H7 (cell line): ENCODE measurements at regions not wholly inside any gene's neighbourhood (a gene's known extent, or its start where the extent isn't known, plus 50 kb on each side); places are given as distances from the start of the nearest gene placed in this dataset.

Experiments used
- DNase-seq: peaks from one replicate; pipeline ENCODE4 v3.0.0; 2012
- H3K27me3 ChIP-seq: 2 replicates; pipeline ENCODE4 v1.6.0; 2011; ENCODE audit warnings: mild to moderate bottlenecking, low read length; ENCODE audit not compliant: control insufficient read depth, insufficient read depth
- H3K36me3 ChIP-seq: replicated peaks from 2 replicates; pipeline ENCODE4 v1.5.1; 2011; ENCODE audit warnings: low read length; ENCODE audit not compliant: control insufficient read depth, insufficient read depth
- H3K4me3 ChIP-seq: 2 replicates; pipeline ENCODE4 v1.5.1; 2011; ENCODE audit warnings: low read depth, mild to moderate bottlenecking, control low read depth, low read length, moderate library complexity; ENCODE audit not compliant: insufficient read depth

- H3K27me3 ChIP-seq = no peaks in the 10 kb centered on the region
- H3K4me3 ChIP-seq = no peak overlapping the region
- no peak for DNase-seq
- H3K36me3 ChIP-seq = no peaks in the 10 kb centered on the region
Observed at GRCh38 chr7:131252976-131253375, 74.7 kb upstream of the MKLN1 start.

GRCh38 chr7:131254211-131254610 is 73.5 kb upstream of the MKLN1 start:
- no peak overlapping the region for H3K4me3 ChIP-seq
- H3K27me3 ChIP-seq = no peaks in the 10 kb centered on the region
- no peaks in the 10 kb centered on the region for H3K36me3 ChIP-seq
- DNase-seq = no peak

GRCh38 chr7:131255242-131255641 is 72.4 kb upstream of the MKLN1 start:
- Histone ChIP-seq H3K4me3 (no peak overlapping the region), H3K36me3 (no peaks in the 10 kb centered on the region), H3K27me3 (no peaks in the 10 kb centered on the region)
- no peak for DNase-seq

GRCh38 chr7:131261476-131261994 is 66.1 kb upstream of the MKLN1 start:
- H3K27me3 ChIP-seq = no peaks in the 10 kb centered on the region
- DNase-seq = no peak
- no peak overlapping the region for H3K4me3 ChIP-seq
- H3K36me3 ChIP-seq = no peaks in the 10 kb centered on the region

GRCh38 chr7:131265227-131265626 is 62.4 kb upstream of the MKLN1 start:
- no peak overlapping the region for H3K4me3 ChIP-seq
- no peaks in the 10 kb centered on the region for H3K36me3 ChIP-seq
- no peaks in the 10 kb centered on the region for H3K27me3 ChIP-seq
- DNase-seq = no peak

- Histone ChIP-seq H3K36me3 (no peaks in the 10 kb centered on the region), H3K4me3 (no peak overlapping the region), H3K27me3 (no peaks in the 10 kb centered on the region)
- DNase-seq = no peak
Observed at GRCh38 chr7:131267631-131268030, 60.0 kb upstream of the MKLN1 start.

- no peaks in the 10 kb centered on the region for H3K27me3 ChIP-seq
- no peak overlapping the region for H3K4me3 ChIP-seq
- no peaks in the 10 kb centered on the region for H3K36me3 ChIP-seq
- DNase-seq = no peak
Observed at GRCh38 chr7:131268906-131269305, 58.8 kb upstream of the MKLN1 start.

- H3K36me3 ChIP-seq = no peaks in the 10 kb centered on the region
- no peak for DNase-seq
- no peaks in the 10 kb centered on the region for H3K27me3 ChIP-seq
- H3K4me3 ChIP-seq = no peak overlapping the region
Observed at GRCh38 chr7:131272086-131272485, 55.6 kb upstream of the MKLN1 start.

GRCh38 chr7:131274986-131275385 is 52.7 kb upstream of the MKLN1 start:
- H3K36me3 ChIP-seq = no peaks in the 10 kb centered on the region
- no peak overlapping the region for H3K4me3 ChIP-seq
- no peak for DNase-seq
- H3K27me3 ChIP-seq = no peaks in the 10 kb centered on the region

- H3K27me3 ChIP-seq = no peaks in the 10 kb centered on the region
- H3K4me3 ChIP-seq = no peak overlapping the region
- no peak for DNase-seq
- H3K36me3 ChIP-seq = no peaks in the 10 kb centered on the region
Observed at GRCh38 chr7:131276190-131276589, 51.5 kb upstream of the MKLN1 start.

- no peak overlapping the region for H3K4me3 ChIP-seq
- no peak for DNase-seq
Observed at GRCh38 chr7:131276748-131277147, 50.9 kb upstream of the MKLN1 start.

More at GRCh38 chr7:131276748-131277147, 50.9 kb upstream of the MKLN1 start:
- Histone ChIP-seq H3K27me3 (no peaks in the 10 kb centered on the region), H3K36me3 (no peaks in the 10 kb centered on the region)
